Breast epithelium (tissue), 4 donors: ENCODE measurements at regions not wholly inside any gene's neighbourhood (a gene's known extent, or its start where the extent isn't known, plus 50 kb on each side); places are given as distances from the start of the nearest gene placed in this dataset.

Experiments used
- DNase-seq, 2 donors: peaks; one replicate each; pipeline ENCODE4 v3.0.0-alpha.2; 2019; ENCODE audit warnings: low spot score in 2 of 2
- H3K27ac ChIP-seq, 2 donors: fragments of 200-600 bp; sonication (generic) in 1 of 2; one replicate each; pipeline ENCODE4 v1.5.1; 2016 to 2019; ENCODE audit warnings: mild to moderate bottlenecking in 1 of 2
- H3K27me3 ChIP-seq, 2 donors: fragments of 200-600 bp; sonication (generic) in 1 of 2; one replicate each; pipeline versions ENCODE4 v1.5.1 to v1.6.0; 2017 to 2019; ENCODE audit warnings: control low read depth in 1 of 2, mild to moderate bottlenecking in 1 of 2
- H3K36me3 ChIP-seq: fragments of 200-600 bp; one replicate; pipeline ENCODE4 v1.5.1; 2019
- H3K4me1 ChIP-seq, 2 donors: fragments of 200-600 bp; sonication (generic); one replicate each; pipeline ENCODE4 v1.5.1; 2016 to 2019; ENCODE audit warnings: control low read depth in 1 of 2
- H3K4me3 ChIP-seq, 3 donors: fragments of 200-600 bp; sonication (generic); 1 replicate in 2 of 3; 2 replicates in 1 of 3; pipeline ENCODE4 v1.5.1; 2016 to 2019; ENCODE audit warnings: mild to moderate bottlenecking in 3 of 3, moderate library complexity in 2 of 3
- H3K9me3 ChIP-seq, 2 donors: fragments of 200-600 bp; sonication (generic) in 1 of 2; one replicate each; pipeline ENCODE4 v1.5.1; 2016 to 2019; ENCODE audit warnings: control low read depth in 1 of 2
- CTCF ChIP-seq, 3 donors: fragments of 450-650 bp; IDR thresholded peaks; one replicate each; pipeline ENCODE4 v1.5.1; 2016 to 2017; ENCODE audit warnings: antibody characterized with exemption in 3 of 3, mild to moderate bottlenecking in 3 of 3, moderate library complexity in 3 of 3
- POLR2A ChIP-seq: fragments of 450-650 bp; IDR thresholded peaks from one replicate; pipeline ENCODE4 v1.6.1; 2016; ENCODE audit warnings: antibody characterized with exemption, mild to moderate bottlenecking, moderate library complexity
- POLR2AphosphoS5 ChIP-seq, 3 donors: sonication (generic); formaldehyde crosslinking; IDR thresholded peaks; one replicate each; pipeline ENCODE4 v1.6.1; 2017; ENCODE audit warnings: antibody characterized with exemption in 3 of 3
- intact Hi-C: fragments of 100-400 bp; cut with DNase I; formaldehyde crosslinking; loops from one replicate; pipeline ENCODE4 v1.15.1; 2023; ENCODE audit warnings: low total_unique reads

- H3K9me3 ChIP-seq: no peaks in the 10 kb centered on the region
- H3K27me3 ChIP-seq: no peaks in the 10 kb centered on the region
- H3K4me1 ChIP-seq: no peaks in the 10 kb centered on the region
- DNase-seq: no peak
- intact Hi-C loops: no loop called here
- H3K4me3 ChIP-seq: no peak overlapping the region
- H3K36me3 ChIP-seq: no peaks in the 10 kb centered on the region
- TF ChIP-seq CTCF (IDR thresholded peaks at IDR 0.05) (no peak), POLR2AphosphoS5 (IDR thresholded peaks at IDR 0.05) (no peak), POLR2A (no peak)
- H3K27ac ChIP-seq: no peak overlapping the region
These were observed 799.2 kb downstream of the BRINP1 start for GRCh38 chr9:118570066-118570465.

GRCh38 chr9:118575341-118576070, 793.7 kb downstream of the BRINP1 start:
- no peak overlapping the region for H3K27ac ChIP-seq
- no peak for DNase-seq
- TF ChIP-seq CTCF (IDR thresholded peaks at IDR 0.05): no peak
- no peak for TF ChIP-seq POLR2AphosphoS5 (IDR thresholded peaks at IDR 0.05)
- TF ChIP-seq POLR2A: no peak
- no peaks in the 10 kb centered on the region for H3K36me3 ChIP-seq
- H3K9me3 ChIP-seq: peaks cover 0 to 10% of the 10 kb centered on the region in 2 donors
- no peaks in the 10 kb centered on the region for H3K27me3 ChIP-seq
- no peaks in the 10 kb centered on the region for H3K4me1 ChIP-seq
- H3K4me3 ChIP-seq: no peak overlapping the region
- intact Hi-C loops: no loop called here

GRCh38 chr9:118577121-118577520, 792.1 kb downstream of the BRINP1 start:
- no peaks in the 10 kb centered on the region for H3K27me3 ChIP-seq
- TF ChIP-seq POLR2A: no peak
- no peak for TF ChIP-seq POLR2AphosphoS5 (IDR thresholded peaks at IDR 0.05)
- TF ChIP-seq CTCF (IDR thresholded peaks at IDR 0.05): no peak
- DNase-seq: no peak
- peaks cover 0 to 10% of the 10 kb centered on the region in 2 donors for H3K9me3 ChIP-seq
- H3K4me3 ChIP-seq: no peak overlapping the region
- intact Hi-C loops: no loop called here
- H3K4me1 ChIP-seq: no peaks in the 10 kb centered on the region
- H3K36me3 ChIP-seq: no peaks in the 10 kb centered on the region
- H3K27ac ChIP-seq: no peak overlapping the region

GRCh38 chr9:118578467-118578866, 790.8 kb downstream of the BRINP1 start:
- Histone ChIP-seq H3K27ac (no peak overlapping the region), H3K36me3 (no peaks in the 10 kb centered on the region), H3K9me3 (peaks cover 0 to 10% of the 10 kb centered on the region in 2 donors), H3K4me3 (no peak overlapping the region), H3K4me1 (no peaks in the 10 kb centered on the region), H3K27me3 (no peaks in the 10 kb centered on the region)
- TF ChIP-seq POLR2A: no peak
- no peak for TF ChIP-seq POLR2AphosphoS5 (IDR thresholded peaks at IDR 0.05)
- TF ChIP-seq CTCF (IDR thresholded peaks at IDR 0.05): no peak
- intact Hi-C loops: no loop called here
- DNase-seq: no peak

- Histone ChIP-seq H3K4me3 (no peak overlapping the region), H3K9me3 (no peaks in the 10 kb centered on the region), H3K27ac (no peak overlapping the region), H3K27me3 (no peaks in the 10 kb centered on the region), H3K36me3 (no peaks in the 10 kb centered on the region), H3K4me1 (no peaks in the 10 kb centered on the region)
- intact Hi-C loops: no loop called here
- TF ChIP-seq POLR2A (no peak), CTCF (IDR thresholded peaks at IDR 0.05) (no peak), POLR2AphosphoS5 (IDR thresholded peaks at IDR 0.05) (no peak)
- DNase-seq: no peak
These were observed 785.8 kb downstream of the BRINP1 start for GRCh38 chr9:118583414-118583813.
